ENCODE measurements at regions not wholly inside any gene's neighbourhood (a gene's known extent, or its start where the extent isn't known, plus 50 kb on each side); places are given as distances from the start of the nearest gene placed in this dataset.

DNA sequence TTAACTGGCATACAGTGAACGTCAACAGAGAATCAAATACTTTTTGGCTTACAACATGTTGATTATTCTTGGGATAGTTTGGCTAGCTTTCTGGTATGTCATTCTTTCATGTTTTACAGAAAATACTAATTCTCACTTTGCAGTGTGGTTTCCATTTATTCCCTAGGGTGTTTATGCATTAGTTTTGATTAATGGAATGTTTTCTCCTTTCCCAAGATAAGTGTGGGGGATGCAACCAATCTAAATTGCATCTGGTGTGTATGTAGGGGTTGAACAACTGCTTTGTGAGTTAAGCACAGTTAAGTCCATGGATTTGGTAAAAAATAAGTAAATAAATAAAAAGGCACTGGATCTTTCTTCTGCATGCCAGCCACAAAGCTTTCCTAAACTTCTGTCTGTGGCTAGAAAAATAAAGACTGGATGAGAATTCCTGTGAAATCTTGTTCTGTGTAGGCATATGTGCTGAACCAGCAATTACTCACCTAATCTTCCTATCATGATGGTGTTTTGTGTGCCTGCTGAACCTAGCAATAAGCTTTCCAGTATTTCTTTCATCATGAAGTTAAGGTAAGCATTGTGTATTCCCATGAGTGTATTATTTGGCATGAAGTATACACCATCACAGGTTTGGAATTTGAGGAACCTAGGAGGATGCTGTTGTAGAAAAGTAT, 50.6 kb upstream of the TENM3 start:
- WGBS (ENCODE audit: insufficient coverage, low lambda C conversion rate) = no CpG with 5 or more reads among the region's 1 CpG
- no peak overlapping the region for H3K4me3 ChIP-seq (ENCODE audit: low read length)
- DNase-seq = no peak
- H3K27ac ChIP-seq (ENCODE audit: low read length) = no peak overlapping the region
- H3K36me3 ChIP-seq (ENCODE audit: control insufficient read depth, insufficient read depth, low read length) = no peaks in the 10 kb centered on the region
- H3K9me3 ChIP-seq (ENCODE audit: control insufficient read depth, low read depth, low read length) = no peaks in the 10 kb centered on the region
- no peaks in the 10 kb centered on the region for H3K27me3 ChIP-seq (ENCODE audit: control insufficient read depth, insufficient read depth, low read length)
- no peaks in the 10 kb centered on the region for H3K4me1 ChIP-seq (ENCODE audit: control insufficient read depth, insufficient read depth, low read length)

DNA sequence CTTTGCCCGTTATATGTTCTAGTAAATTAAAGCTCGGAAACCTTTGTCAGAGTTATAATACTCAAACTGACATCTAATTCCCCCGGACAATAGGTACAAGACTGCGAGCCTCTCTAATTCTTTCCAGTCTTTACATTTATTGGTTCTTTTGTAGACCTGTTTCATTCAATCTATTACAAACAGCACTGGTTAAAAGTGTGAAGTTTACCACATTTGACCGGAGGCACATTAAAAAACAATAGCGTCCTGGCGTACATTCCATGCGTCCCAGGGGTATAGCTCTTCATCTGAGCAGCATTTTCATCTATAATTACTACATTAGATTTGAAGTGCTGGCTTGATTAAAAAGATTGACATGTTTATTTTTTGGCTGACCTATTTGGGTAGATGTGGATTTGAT, 49.9 kb upstream of the TENM3 start:
- H3K9me3 ChIP-seq (ENCODE audit: control insufficient read depth, low read depth, low read length) = no peaks in the 10 kb centered on the region
- DNase-seq = no peak
- no peaks in the 10 kb centered on the region for H3K4me1 ChIP-seq (ENCODE audit: control insufficient read depth, insufficient read depth, low read length)
- H3K36me3 ChIP-seq (ENCODE audit: control insufficient read depth, insufficient read depth, low read length) = no peaks in the 10 kb centered on the region
- H3K27ac ChIP-seq (ENCODE audit: low read length) = no peak overlapping the region
- no peak overlapping the region for H3K4me3 ChIP-seq (ENCODE audit: low read length)
- WGBS (ENCODE audit: insufficient coverage, low lambda C conversion rate) = 97% methylated on average over 6 of the region's 8 CpGs
- H3K27me3 ChIP-seq (ENCODE audit: control insufficient read depth, insufficient read depth, low read length) = no peaks in the 10 kb centered on the region
